Retinal pigment epithelial cell (primary cell): ENCODE measurements at regions not wholly inside any gene's neighbourhood (a gene's known extent, or its start where the extent isn't known, plus 50 kb on each side); places are given as distances from the start of the nearest gene placed in this dataset.

Experiments used
- DNase-seq: peaks from one replicate; pipeline ENCODE4 v3.0.0-alpha.2; 2010; ENCODE audit warnings: low read depth
- H3K4me3 ChIP-seq: 2 replicates; pipeline ENCODE4 v1.5.1; 2011; ENCODE audit warnings: mild to moderate bottlenecking, low read length, control low read depth, moderate library complexity
- TF ChIP-seq, protein P1 (sequence below): conservative IDR thresholded peaks from 2 replicates; pipeline ENCODE4 v1.5.1; 2011; ENCODE audit warnings: low read depth, low read length, control low read depth, inconsistent platforms

DNA sequence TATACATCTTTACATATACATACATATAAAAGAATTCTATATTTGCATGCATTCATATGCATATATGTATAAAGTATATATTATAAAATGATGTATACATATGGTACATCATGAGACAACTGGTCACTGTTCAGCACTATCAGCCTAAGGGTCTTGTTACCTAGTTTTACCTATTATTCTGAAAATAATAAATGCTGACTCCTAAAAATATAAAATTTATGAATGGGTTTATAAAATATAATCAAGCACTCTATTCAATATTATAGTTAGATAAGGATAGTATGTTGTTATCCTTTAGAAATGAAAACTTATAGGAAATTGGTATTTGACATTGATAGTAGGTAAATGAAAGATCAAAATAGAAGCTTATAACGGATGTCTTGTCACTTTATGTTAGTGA, 324.2 kb downstream of the GBA3 start:
- no peak overlapping the region for H3K4me3 ChIP-seq
- TF ChIP-seq, protein P1, sequence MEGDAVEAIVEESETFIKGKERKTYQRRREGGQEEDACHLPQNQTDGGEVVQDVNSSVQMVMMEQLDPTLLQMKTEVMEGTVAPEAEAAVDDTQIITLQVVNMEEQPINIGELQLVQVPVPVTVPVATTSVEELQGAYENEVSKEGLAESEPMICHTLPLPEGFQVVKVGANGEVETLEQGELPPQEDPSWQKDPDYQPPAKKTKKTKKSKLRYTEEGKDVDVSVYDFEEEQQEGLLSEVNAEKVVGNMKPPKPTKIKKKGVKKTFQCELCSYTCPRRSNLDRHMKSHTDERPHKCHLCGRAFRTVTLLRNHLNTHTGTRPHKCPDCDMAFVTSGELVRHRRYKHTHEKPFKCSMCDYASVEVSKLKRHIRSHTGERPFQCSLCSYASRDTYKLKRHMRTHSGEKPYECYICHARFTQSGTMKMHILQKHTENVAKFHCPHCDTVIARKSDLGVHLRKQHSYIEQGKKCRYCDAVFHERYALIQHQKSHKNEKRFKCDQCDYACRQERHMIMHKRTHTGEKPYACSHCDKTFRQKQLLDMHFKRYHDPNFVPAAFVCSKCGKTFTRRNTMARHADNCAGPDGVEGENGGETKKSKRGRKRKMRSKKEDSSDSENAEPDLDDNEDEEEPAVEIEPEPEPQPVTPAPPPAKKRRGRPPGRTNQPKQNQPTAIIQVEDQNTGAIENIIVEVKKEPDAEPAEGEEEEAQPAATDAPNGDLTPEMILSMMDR, result no peak

DNA sequence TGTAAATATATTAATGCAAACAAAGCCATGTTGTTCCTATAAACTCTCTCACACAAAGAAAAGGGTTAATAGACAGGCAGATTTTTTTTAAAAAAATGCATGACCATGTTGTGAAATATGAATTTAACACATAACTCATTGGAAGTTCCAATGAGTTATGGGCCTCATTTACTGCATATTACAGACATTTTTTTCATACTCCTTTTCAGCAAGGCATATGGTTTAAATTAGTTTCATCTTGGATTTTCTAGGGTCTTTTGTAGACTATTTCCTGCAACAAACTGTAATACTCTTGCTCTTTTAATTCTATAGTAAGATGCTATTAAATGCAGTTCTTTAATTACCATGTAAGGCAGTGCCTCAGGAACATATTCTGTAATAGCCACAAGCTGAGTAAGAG, 323.1 kb downstream of the GBA3 start:
- TF ChIP-seq, protein P1, result no peak
- no peak for DNase-seq

More for the DNA sequence above, 324.2 kb downstream of the GBA3 start:
- no peak for DNase-seq

DNA sequence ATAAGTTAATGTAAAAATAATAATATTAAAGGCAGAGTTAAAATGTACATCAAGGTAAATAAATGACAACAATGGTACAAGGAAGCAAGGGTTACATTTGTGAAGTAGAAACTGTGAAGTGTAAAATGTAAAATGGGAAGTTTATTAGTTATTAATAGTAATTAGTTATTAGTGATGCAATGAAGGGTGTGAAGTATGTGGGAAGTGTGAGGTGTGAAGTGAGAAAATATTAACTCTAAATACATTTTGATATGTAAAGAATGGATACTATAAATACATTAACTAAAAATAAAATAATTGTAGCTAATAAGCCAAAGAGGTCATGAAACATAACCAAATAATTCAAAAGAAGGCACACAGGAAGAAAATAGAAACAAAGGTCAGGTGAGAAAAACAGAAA, 316.4 kb downstream of the GBA3 start:
- no peak overlapping the region for H3K4me3 ChIP-seq
- TF ChIP-seq, protein P1, result no peak
- no peak for DNase-seq

More for the DNA sequence above, 323.1 kb downstream of the GBA3 start:
- no peak overlapping the region for H3K4me3 ChIP-seq

DNA sequence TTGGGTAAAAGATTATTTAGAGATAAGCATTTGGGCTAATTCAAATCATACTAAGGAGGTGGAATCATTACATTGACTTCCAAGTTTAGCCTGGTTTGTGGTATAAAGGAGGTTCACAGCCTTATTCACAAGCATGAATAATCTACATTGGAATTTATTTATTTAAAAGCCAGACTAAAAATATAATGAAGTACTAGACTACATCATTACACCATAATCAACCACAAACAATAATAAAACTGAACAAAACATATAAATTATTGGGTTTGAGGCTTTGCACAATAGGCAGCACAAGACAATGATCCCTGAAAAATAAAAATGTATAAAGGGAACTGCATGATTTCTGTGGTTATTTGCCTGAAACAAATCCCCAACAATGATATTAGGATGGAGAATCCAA, 314.0 kb downstream of the GBA3 start:
- H3K4me3 ChIP-seq, result no peak overlapping the region
- DNase-seq, result no peak
- TF ChIP-seq, protein P1, result no peak

DNA sequence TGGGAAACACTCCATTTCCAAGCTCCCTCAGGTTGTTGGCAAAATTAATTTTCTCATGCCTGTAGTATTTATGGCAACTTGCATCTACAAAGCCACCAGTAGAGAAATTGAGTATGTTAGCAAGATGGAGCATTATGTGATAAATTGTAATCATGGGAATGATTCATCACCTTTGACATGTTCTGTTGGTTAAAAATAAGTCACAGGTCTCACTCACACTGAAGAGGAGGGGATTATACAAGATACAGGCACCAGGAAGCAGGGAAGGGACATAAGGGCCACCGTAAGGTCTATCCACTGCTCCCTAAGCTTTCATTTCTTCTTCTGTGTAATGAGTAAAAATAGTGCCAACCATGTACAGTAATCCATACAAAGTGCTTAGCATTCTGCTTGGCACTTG, 313.0 kb downstream of the GBA3 start:
- DNase-seq, result no peak
- H3K4me3 ChIP-seq, result no peak overlapping the region
- TF ChIP-seq, protein P1, result no peak

DNA sequence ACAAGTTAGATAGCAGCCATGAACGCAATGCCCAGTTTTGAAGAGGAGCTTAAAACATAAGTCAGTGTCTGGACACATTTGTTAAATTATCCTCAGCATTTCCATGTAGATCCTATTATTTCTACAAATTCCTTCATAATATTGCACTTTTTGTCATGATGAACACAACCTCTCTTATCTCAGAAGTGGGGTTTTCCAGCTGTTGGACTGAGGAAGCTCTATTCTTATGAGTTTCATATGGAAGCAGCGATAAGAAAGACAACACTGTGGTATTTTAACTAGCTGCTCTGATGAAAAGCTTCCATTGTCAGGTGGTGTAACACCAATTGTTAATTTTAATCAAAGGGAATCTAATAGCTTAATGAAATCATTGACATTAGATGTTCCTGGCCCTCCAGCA, 308.7 kb downstream of the GBA3 start:
- TF ChIP-seq, protein P1, result no peak
- DNase-seq, result no peak
- no peak overlapping the region for H3K4me3 ChIP-seq

DNA sequence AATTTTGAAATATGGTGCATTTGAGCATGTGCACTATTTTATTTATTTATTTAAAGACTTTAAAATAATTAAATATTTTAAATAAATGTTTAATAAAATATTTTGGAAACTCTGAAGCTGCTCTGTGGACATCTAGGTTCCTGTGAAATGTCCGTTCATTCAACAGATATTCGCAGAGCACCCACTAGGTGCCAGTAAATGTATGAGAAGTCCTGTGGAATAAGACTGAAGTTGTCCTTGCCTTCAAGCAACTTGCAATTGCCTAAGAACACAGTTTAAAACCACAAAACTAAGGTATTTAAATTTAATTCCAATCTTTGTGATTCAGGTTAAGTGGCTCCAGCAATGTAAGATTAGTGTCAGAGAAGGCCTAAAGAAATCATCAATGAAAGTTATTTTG, 306.7 kb downstream of the GBA3 start:
- no peak overlapping the region for H3K4me3 ChIP-seq
- no peak for DNase-seq
- TF ChIP-seq, protein P1, result no peak
